ENCODE measurements at regions not wholly inside any gene's neighbourhood (a gene's known extent, or its start where the extent isn't known, plus 50 kb on each side); places are given as distances from the start of the nearest gene placed in this dataset.

- TF ChIP-seq CTCF (IDR thresholded peaks at IDR 0.05) (no peak), POLR2A (IDR thresholded peaks at IDR 0.05) (no peak)
These were observed 65.6 kb upstream of the SESN3 start for GRCh38 chr11:95296621-95297025.

All from lower leg skin (tissue), 3 donors.